ENCODE measurements at regions not wholly inside any gene's neighbourhood (a gene's known extent, or its start where the extent isn't known, plus 50 kb on each side); places are given as distances from the start of the nearest gene placed in this dataset.

- intact Hi-C loops (cut with micrococcal nuclease; ENCODE audit: unreplicated experiment) (no loop called here), in situ Hi-C loops (cut with HindIII; ENCODE audit: low pct_unique_long_range_greater_than_20kb, low sequenced_read_pairs) (no loop called here)
- ATAC-seq (no peak), DNase-seq (ENCODE audit: low read depth, low spot score) (no peak)
- Histone ChIP-seq H3K27ac (ENCODE audit: low read length) (no peak overlapping the region), H3K4me1 (ENCODE audit: control insufficient read depth, insufficient read depth, low read length) (no peaks in the 10 kb centered on the region), H3K4me3 (ENCODE audit: low read depth in 2 of 2, low read length in 2 of 2) (no peak overlapping the region), H3K27me3 (ENCODE audit: control insufficient read depth, insufficient read depth, low read length) (no peaks in the 10 kb centered on the region), H3K36me3 (ENCODE audit: control insufficient read depth, insufficient read depth, low read length) (no peaks in the 10 kb centered on the region), H3K9me3 (ENCODE audit: control insufficient read depth, insufficient read depth, low read depth, low read length) (no peaks in the 10 kb centered on the region)
- no TSS peak for BruUV-seq (replicated peaks)
- CTCF ChIA-PET = no interaction called here
- POLR2A ChIA-PET = no interaction called here
- TF ChIP-seq CTCF (IDR thresholded peaks at IDR 0.05) (no peak), POLR2AphosphoS5 (IDR thresholded peaks at IDR 0.05; ENCODE audit: low read depth, low read length) (no peak), SIN3A (IDR thresholded peaks at IDR 0.05; ENCODE audit: borderline replicate concordance, insufficient read depth, low read depth, low read length) (no peak), TCF7L2 (IDR thresholded peaks at IDR 0.05; ENCODE audit: low read depth, low read length) (no peak), REST (IDR thresholded peaks at IDR 0.05; ENCODE audit: insufficient read depth in 1 of 2, low read depth in 2 of 2, low read length in 1 of 2) (no peak)
These were observed 271.0 kb upstream of the MPDZ start for GRCh38 chr9:13550519-13550918.

- DNase-seq (ENCODE audit: low read depth, low spot score) (no peak), ATAC-seq (no peak)
- no TSS peak for BruUV-seq (replicated peaks)
- Histone ChIP-seq H3K27me3 (ENCODE audit: control insufficient read depth, insufficient read depth, low read length) (no peaks in the 10 kb centered on the region), H3K27ac (ENCODE audit: low read length) (no peak overlapping the region), H3K9me3 (ENCODE audit: control insufficient read depth, insufficient read depth, low read depth, low read length) (no peaks in the 10 kb centered on the region), H3K4me1 (ENCODE audit: control insufficient read depth, insufficient read depth, low read length) (no peaks in the 10 kb centered on the region), H3K4me3 (ENCODE audit: low read depth in 2 of 2, low read length in 2 of 2) (no peak overlapping the region), H3K36me3 (ENCODE audit: control insufficient read depth, insufficient read depth, low read length) (no peaks in the 10 kb centered on the region)
- in situ Hi-C loops (cut with HindIII; ENCODE audit: low pct_unique_long_range_greater_than_20kb, low sequenced_read_pairs) = no loop called here
- ChIA-PET POLR2A (no interaction called here), CTCF (interaction anchor here (0.9 kb wide), 1 partner anchor 852 kb away, joined by 3 read pairs; no protein-coding TSS in a partner anchor)
- TF ChIP-seq CTCF (IDR thresholded peaks at IDR 0.05) = no peak
- intact Hi-C loops (cut with micrococcal nuclease; ENCODE audit: unreplicated experiment) = no loop called here
These were observed 269.0 kb upstream of the MPDZ start for GRCh38 chr9:13548535-13548934.

GRCh38 chr9:13535141-13535540 is 255.6 kb upstream of the MPDZ start:
- ChIA-PET POLR2A (no interaction called here), CTCF (no interaction called here)
- no peak for DNase-seq (ENCODE audit: low read depth, low spot score)
- intact Hi-C loops (cut with micrococcal nuclease; ENCODE audit: unreplicated experiment) = no loop called here
- TF ChIP-seq REST (IDR thresholded peaks at IDR 0.05; ENCODE audit: insufficient read depth in 1 of 2, low read depth in 2 of 2, low read length in 1 of 2) (no peak), POLR2AphosphoS5 (IDR thresholded peaks at IDR 0.05; ENCODE audit: low read depth, low read length) (no peak), CTCF (IDR thresholded peaks at IDR 0.05) (no peak), TCF7L2 (IDR thresholded peaks at IDR 0.05; ENCODE audit: low read depth, low read length) (no peak), SIN3A (IDR thresholded peaks at IDR 0.05; ENCODE audit: borderline replicate concordance, insufficient read depth, low read depth, low read length) (no peak)
- Histone ChIP-seq H3K4me1 (ENCODE audit: control insufficient read depth, insufficient read depth, low read length) (no peaks in the 10 kb centered on the region), H3K27me3 (ENCODE audit: control insufficient read depth, insufficient read depth, low read length) (no peaks in the 10 kb centered on the region), H3K4me3 (ENCODE audit: low read depth in 2 of 2, low read length in 2 of 2) (no peak overlapping the region), H3K27ac (ENCODE audit: low read length) (no peak overlapping the region), H3K9me3 (ENCODE audit: control insufficient read depth, insufficient read depth, low read depth, low read length) (no peaks in the 10 kb centered on the region), H3K36me3 (ENCODE audit: control insufficient read depth, insufficient read depth, low read length) (no peaks in the 10 kb centered on the region)
- in situ Hi-C loops (cut with HindIII; ENCODE audit: low pct_unique_long_range_greater_than_20kb, low sequenced_read_pairs) = no loop called here
- no peak for ATAC-seq
- no TSS peak for BruUV-seq (replicated peaks)
